Motor neuron (in vitro differentiated cells): ENCODE measurements at regions not wholly inside any gene's neighbourhood (a gene's known extent, or its start where the extent isn't known, plus 50 kb on each side); places are given as distances from the start of the nearest gene placed in this dataset.

ENCODE experiments used
- ATAC-seq, 8 experiments: fragments of 200-7000 bp; cut with Tn5 transposase; replicated peaks in 6 of 8; 2 replicates each; pipeline ENCODE4 v1.8.0; 2021; ENCODE audit warnings: mild to moderate bottlenecking in 8 of 8, moderate library complexity in 8 of 8
- H3K27ac ChIP-seq, 2 donors: fragments of 250-450 bp; sonication (Bioruptor Pico); 2 replicates each; pipeline ENCODE4 v1.9.0; 2021; ENCODE audit warnings: antibody characterized with exemption in 2 of 2, mild to moderate bottlenecking in 2 of 2, moderate library complexity in 1 of 2
- H3K4me1 ChIP-seq, 2 donors: fragments of 250-450 bp; sonication (Bioruptor Pico); replicated peaks in 1 of 2; 2 replicates each; pipeline ENCODE4 v1.6.1; 2021; ENCODE audit warnings: antibody characterized with exemption in 2 of 2, mild to moderate bottlenecking in 2 of 2, moderate library complexity in 1 of 2
- H3K4me3 ChIP-seq, 5 donors: fragments of 250-450 bp; sonication (Bioruptor Pico); 2 replicates each; pipeline ENCODE4 v1.9.0; 2021; ENCODE audit warnings: antibody characterized with exemption in 5 of 5, mild to moderate bottlenecking in 5 of 5, moderate library complexity in 4 of 5
- WGBS, 10 experiments: fragments of 450-650 bp; shearing (Covaris generic); methylation state at CpG; one replicate each; pipeline ENCODE4 v1.0.0; 2022; 5-methylcytosine and 5-hydroxymethylcytosine counted together
- in situ Hi-C, 9 experiments: fragments of 400-800 bp; cut with MboI; loops; one replicate each; pipeline ENCODE4 v1.15.0; 2021; ENCODE audit warnings: low sequenced_read_pairs in 9 of 9, low pct_unique_long_range_greater_than_20kb in 2 of 9; ENCODE audit not compliant: unreplicated experiment in 9 of 9

DNA sequence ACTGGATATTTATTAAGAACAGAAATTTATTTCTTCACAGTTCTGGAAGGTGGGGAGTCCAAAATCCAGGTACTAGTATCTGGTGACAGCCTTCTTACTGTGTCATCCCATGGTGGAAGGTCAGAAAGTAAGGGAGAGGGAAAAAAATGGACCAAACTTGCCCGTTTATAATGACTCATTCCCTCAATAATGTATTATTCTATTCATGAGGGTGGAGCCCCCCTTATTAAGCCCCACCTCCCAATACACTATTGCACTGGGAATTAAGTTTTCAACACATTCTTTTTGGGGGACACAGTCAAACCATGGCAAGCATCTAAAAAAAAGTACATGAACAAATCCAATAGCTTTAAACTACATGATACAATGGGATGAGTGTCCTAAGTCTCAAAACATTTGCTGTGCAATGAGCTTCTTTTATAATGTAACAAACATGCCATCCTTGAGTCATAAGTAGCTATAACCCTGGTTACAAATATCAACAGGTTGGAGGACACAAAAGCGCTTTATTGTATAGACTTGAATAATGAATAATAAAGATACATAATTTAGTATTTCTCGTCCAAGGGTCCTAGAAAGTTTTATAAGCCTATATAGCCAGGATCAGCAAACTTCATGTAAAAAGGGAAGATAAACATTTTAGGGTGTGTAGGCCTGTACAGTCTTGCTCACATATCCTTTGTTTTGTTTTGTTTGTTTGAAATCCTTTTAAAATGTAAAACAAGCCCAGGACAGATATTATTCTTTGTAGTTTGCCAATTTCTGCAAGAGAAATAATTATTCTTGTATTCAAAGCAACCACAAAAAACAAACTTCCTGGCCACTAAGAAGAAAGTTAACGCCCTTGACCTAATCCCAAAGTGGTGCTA lies 160.6 kb upstream of the RAP2B start:
- peak in 4 of 8 experiments; percentile 21 to 86 (median 62) for ATAC-seq
- 8 to 100% (median 83%) methylated on average over 2 to 4 of the region's 4 CpGs for WGBS, 10 experiments
- H3K27ac ChIP-seq, result no peak overlapping the region
- H3K4me3 ChIP-seq, result no peak overlapping the region
- peaks cover 12 to 20% of the 10 kb centered on the region in 2 donors for H3K4me1 ChIP-seq
- in situ Hi-C loops, result loop anchor here in 1 of 9 experiments (25.0 kb wide), 1 partner anchor 761 kb away; no protein-coding TSS in a partner anchor

DNA sequence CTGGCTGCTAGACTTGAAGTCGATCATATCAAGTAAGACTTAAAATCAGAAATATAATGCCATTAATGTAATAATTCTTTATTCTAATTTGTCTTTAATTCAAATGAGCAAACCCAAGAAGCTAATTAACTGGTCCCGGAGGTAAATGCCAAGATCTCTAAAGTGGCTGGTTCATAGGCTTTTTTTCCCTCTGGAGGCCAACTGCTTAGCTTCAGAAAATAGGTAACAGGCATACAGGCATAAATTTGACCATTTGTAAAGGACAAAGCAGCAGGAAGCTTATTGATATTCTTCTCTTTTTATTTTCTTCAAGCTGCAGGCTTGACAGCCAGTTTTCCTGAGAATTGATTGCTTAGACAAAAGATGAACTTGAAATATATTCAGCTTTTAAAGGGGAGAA lies 158.6 kb upstream of the RAP2B start:
- Histone ChIP-seq H3K4me3 (no peak overlapping the region), H3K27ac (no peak overlapping the region), H3K4me1 (peaks cover 12 to 20% of the 10 kb centered on the region in 2 donors)
- in situ Hi-C loops, result loop anchor here in 1 of 9 experiments (25.0 kb wide), 1 partner anchor 759 kb away; no protein-coding TSS in a partner anchor
- ATAC-seq, result peak in 4 of 8 experiments; percentile 9 to 80 (median 37)
- WGBS, 10 experiments, result 0 to 100% (median 52%) methylated on average over 1 to 2 of the region's 2 CpGs; no CpG with 5 or more reads in 1 of the 10 experiments

DNA sequence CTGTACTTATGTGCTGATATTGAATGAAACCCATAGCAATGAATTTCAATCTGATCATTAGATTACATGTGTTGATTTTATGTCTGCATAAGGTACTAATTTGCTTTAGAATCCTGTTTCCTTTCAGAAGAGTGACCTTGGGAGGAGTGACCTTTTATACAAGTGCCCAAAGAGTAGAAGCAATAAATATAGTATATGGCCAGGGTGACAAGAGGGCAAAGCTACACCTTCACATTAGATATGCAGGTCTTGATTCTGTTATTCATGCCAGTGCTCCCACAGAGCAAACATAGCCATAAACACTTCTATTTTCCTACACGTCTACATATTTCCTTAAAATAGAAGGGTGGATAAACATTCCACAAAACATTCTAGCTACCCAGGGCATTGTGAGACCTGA lies 158.2 kb upstream of the RAP2B start:
- peaks cover 12 to 20% of the 10 kb centered on the region in 2 donors for H3K4me1 ChIP-seq
- no peak overlapping the region for H3K27ac ChIP-seq
- in situ Hi-C loops, result loop anchor here in 1 of 9 experiments (25.0 kb wide), 1 partner anchor 758 kb away; no protein-coding TSS in a partner anchor
- peak in 5 of 8 experiments; percentile 20 to 91 (median 44) for ATAC-seq
- H3K4me3 ChIP-seq, result no peak overlapping the region
- 0 to 71% (median 33%) methylated on average over 1 of the region's 1 CpG; no CpG with 5 or more reads in 3 of the 10 experiments for WGBS, 10 experiments

DNA sequence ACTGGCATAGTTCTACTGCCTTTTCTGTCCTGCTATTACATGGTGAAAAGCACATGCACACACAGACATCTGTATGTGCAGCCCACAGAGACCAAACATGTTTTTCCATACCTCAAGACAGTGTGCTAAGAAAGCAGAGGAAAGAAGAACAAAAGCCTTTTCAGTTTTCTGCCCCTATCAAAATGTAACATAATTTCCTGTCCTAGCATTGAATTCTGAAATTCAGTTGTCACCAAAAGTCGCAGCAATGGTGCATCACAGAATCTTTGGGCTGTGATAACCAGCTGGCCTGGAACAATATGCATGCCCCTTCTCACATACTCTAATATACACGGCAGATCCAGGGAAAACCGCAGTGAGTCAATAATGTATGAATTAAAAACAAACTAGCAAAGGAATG lies 153.8 kb upstream of the RAP2B start:
- ATAC-seq, result no peak
- H3K27ac ChIP-seq, result no peak overlapping the region
- no peak overlapping the region for H3K4me3 ChIP-seq
- in situ Hi-C loops, result loop anchor here in 1 of 9 experiments (25.0 kb wide), 1 partner anchor 754 kb away; no protein-coding TSS in a partner anchor
- peaks cover 8 to 12% of the 10 kb centered on the region in 2 donors for H3K4me1 ChIP-seq
- 0 to 100% (median 81%) methylated on average over 1 to 3 of the region's 3 CpGs for WGBS, 10 experiments

DNA sequence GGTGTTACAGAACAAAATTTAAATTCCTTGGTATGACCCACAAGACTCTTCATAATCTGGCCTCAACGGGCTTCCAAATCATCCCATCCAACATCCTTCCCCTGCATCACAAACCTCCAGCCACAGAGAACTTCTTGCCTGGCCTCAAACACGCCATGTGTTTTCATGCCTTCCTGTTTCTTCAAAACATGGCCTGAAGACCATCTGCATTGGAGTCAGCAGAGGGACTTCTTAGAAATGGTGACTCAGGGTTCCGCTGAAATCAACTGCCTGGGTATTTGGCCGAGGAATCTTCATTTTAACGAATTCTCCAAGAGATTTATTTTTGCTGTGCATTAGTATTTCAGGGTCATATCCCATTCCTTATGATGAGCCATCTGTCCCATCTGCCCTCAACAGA lies 138.1 kb upstream of the RAP2B start:
- no peak for ATAC-seq
- Histone ChIP-seq H3K4me3 (no peak overlapping the region), H3K4me1 (no peaks in the 10 kb centered on the region), H3K27ac (no peak overlapping the region)
- in situ Hi-C loops, result loop anchor here in 1 of 9 experiments (25.0 kb wide), 1 partner anchor 738 kb away; no protein-coding TSS in a partner anchor
- WGBS, 10 experiments, result 20 to 95% (median 75%) methylated on average over 1 to 5 of the region's 5 CpGs; no CpG with 5 or more reads in 1 of the 10 experiments

DNA sequence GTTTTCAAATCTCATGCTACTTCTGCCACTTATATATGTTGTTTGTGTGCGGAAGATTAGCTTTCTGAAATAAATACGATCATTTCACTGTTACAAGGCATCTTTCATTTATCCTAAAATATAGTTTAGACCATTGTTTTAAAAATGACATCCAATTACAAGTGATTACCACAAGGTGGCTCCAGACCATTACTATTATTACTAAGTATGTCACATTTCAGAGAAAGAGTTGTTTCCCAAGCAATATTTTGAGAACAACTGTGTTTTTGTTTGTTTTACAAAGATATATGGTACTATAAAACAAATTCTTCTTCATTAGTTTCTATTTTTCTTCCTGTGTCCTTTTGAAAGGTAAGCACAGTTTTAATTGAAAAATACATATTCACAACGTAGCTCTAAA lies 136.0 kb upstream of the RAP2B start:
- H3K27ac ChIP-seq, result no peak overlapping the region
- H3K4me3 ChIP-seq, result no peak overlapping the region
- peak in 3 of 8 experiments; percentile 18 to 55 (median 27) for ATAC-seq
- 25 to 100% (median 39%) methylated on average over 1 to 3 of the region's 3 CpGs; no CpG with 5 or more reads in 1 of the 10 experiments for WGBS, 10 experiments
- H3K4me1 ChIP-seq, result no peaks in the 10 kb centered on the region
- in situ Hi-C loops, result loop anchor here in 5 of 9 experiments (25.0 kb wide), 9 partner anchors 261 to 1236 kb away; no protein-coding TSS in a partner anchor

DNA sequence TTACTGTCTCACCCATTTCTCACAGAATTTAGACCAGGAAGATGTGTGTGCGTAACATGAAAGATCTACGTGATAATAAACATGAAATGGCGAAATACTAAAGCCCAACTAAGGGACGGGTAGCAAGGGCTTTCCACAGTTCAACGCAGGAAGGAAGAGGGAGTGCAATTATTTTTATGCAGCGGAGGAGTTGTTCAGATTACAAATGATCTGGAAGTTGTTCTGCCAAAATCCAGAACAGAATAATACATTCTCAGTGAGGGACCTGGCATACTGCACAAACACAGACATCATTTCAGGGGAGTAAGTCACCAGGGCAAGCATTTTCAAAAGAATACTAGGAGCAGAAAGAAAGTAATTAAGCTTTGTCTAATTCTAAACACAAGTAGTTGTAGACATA lies 133.6 kb upstream of the RAP2B start:
- H3K4me3 ChIP-seq, result no peak overlapping the region
- H3K4me1 ChIP-seq, result no peaks in the 10 kb centered on the region
- ATAC-seq, result peak in 3 of 8 experiments; percentile 43 to 58 (median 54)
- in situ Hi-C loops, result loop anchor here in 5 of 9 experiments (25.0 kb wide), 9 partner anchors 259 to 1234 kb away; no protein-coding TSS in a partner anchor
- no peak overlapping the region for H3K27ac ChIP-seq
- WGBS, 10 experiments, result 13 to 100% (median 82%) methylated on average over 1 to 6 of the region's 6 CpGs; no CpG with 5 or more reads in 1 of the 10 experiments

DNA sequence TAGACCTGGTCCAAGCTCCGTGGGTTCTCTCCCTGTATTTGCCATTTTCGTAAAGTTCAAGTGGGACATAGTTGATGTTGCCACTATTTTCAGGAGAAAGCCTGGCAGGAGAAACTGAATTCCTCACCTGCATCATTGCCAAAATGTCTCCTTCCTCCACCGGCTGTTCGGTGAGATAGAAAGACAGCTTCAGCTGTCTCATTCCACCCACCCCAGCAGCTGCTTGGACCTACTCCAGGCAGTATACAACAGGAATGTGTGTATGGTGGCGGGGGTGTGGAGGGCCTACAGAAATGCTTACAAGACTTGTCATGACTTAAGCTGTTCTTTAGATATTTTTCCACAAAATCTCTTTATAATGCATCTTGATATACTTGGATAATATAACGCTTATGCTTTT lies 132.7 kb upstream of the RAP2B start:
- 75 to 100% (median 89%) methylated on average over 2 to 6 of the region's 6 CpGs; no CpG with 5 or more reads in 2 of the 10 experiments for WGBS, 10 experiments
- no peaks in the 10 kb centered on the region for H3K4me1 ChIP-seq
- H3K27ac ChIP-seq, result no peak overlapping the region
- in situ Hi-C loops, result loop anchor here in 5 of 9 experiments (25.0 kb wide), 9 partner anchors 258 to 1233 kb away; no protein-coding TSS in a partner anchor
- H3K4me3 ChIP-seq, result no peak overlapping the region
- peak in 1 of 8 experiments; percentile 69 for ATAC-seq

DNA sequence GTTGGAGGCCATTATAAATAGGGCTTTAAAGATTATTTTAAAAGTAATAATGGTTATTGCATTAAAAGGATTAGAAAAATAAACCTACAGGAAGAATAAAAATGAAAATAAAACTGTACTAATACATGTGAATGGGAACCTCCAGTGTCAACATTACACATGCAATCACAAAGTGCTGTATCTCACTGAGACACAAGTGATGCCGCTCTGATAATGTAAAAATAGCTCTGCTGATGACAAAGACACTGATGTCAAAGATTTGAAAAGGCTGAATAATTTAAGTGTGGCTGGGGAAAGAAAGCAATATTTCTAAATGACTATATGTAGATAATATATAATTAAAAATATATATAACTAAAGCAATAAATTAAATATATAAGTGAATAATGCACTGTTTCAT lies 129.1 kb upstream of the RAP2B start:
- in situ Hi-C loops, result loop anchor here in 5 of 9 experiments (25.0 kb wide), 9 partner anchors 254 to 1229 kb away; no protein-coding TSS in a partner anchor
- ATAC-seq, result peak in 1 of 8 experiments; percentile 68
- Histone ChIP-seq H3K27ac (no peak overlapping the region), H3K4me3 (no peak overlapping the region), H3K4me1 (no peaks in the 10 kb centered on the region)
- WGBS, 10 experiments, result 78 to 100% (median 91%) methylated on average over 1 of the region's 1 CpG; no CpG with 5 or more reads in 1 of the 10 experiments

DNA sequence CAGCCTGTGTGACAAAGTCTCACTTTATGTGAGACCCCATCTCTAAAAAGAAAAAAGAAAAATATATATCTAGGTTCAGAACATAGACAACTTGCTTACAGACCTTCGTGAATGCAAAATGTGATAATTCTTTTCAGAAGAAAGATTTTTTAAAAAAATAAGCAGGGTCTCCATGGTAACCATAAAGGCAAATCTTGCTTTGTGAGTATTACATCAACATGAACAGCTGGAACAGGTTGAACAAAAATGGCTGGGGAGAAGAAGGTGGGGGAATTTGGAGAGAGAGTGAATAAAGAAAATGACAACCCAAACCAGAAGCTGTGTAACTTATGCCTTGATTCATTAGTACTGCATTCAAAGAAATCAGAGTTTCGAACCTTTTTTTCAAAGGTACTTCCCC lies 125.2 kb upstream of the RAP2B start:
- WGBS, 10 experiments, result 67 to 100% (median 96%) methylated on average over 1 to 2 of the region's 2 CpGs; no CpG with 5 or more reads in 1 of the 10 experiments
- Histone ChIP-seq H3K4me1 (no peaks in the 10 kb centered on the region), H3K4me3 (no peak overlapping the region), H3K27ac (no peak overlapping the region)
- in situ Hi-C loops, result loop anchor here in 5 of 9 experiments (25.0 kb wide), 9 partner anchors 250 to 1225 kb away; no protein-coding TSS in a partner anchor
- ATAC-seq, result no peak

DNA sequence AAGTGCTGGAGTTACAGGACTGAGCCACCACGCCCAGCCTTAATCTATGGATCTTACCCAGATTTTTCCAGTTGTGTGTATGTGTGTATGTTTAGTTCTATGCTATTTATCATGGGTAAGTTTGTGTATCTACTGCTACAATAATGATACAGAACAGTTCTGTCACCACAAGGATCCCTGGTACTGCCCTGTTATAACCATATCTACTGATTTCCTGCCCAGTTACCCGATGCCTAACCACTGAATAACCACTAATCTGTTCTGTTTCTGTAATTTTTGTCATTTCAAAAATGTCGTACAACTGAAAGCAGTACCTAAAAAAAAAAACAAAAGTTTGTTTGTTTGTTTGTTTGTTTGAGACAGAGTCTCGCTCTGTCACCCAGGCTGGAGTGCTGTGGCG lies 123.7 kb upstream of the RAP2B start:
- no peak for ATAC-seq
- Histone ChIP-seq H3K4me1 (no peaks in the 10 kb centered on the region), H3K27ac (no peak overlapping the region), H3K4me3 (no peak overlapping the region)
- WGBS, 10 experiments, result 71 to 100% (median 100%) methylated on average over 1 to 4 of the region's 5 CpGs; no CpG with 5 or more reads in 2 of the 10 experiments
- in situ Hi-C loops, result loop anchor here in 5 of 9 experiments (25.0 kb wide), 9 partner anchors 249 to 1224 kb away; no protein-coding TSS in a partner anchor

DNA sequence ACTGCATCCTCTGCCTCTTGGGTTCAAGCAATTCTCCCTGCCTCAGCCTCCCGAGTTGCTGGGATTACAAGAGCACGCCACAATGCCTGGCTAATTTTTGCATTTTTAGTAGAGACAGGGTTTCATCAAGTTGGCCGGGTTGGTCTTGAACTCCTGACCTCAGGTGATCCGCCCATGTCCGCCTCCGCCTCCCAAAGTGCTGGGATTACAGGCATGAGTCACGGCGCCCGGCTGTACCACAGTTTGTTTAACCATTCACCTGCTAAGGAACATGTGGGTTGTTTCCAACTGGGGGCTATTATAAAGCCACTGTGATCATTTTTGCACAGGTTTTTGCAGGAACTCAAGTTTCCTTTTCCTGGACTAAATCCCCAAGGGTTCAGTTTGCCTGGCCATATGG lies 123.2 kb upstream of the RAP2B start:
- Histone ChIP-seq H3K4me3 (no peak overlapping the region), H3K27ac (no peak overlapping the region), H3K4me1 (no peaks in the 10 kb centered on the region)
- 13 to 100% (median 57%) methylated on average over 1 to 9 of the region's 9 CpGs for whole genome bisulfite sequencing, 10 experiments
- in situ Hi-C loops, result loop anchor here in 5 of 9 experiments (25.0 kb wide), 9 partner anchors 249 to 1224 kb away; no protein-coding TSS in a partner anchor
- peak in 1 of 8 experiments; percentile 12 for ATAC-seq
